HL-60 (cell line): ENCODE measurements at regions not wholly inside any gene's neighbourhood (a gene's known extent, or its start where the extent isn't known, plus 50 kb on each side); places are given as distances from the start of the nearest gene placed in this dataset.

Experiments
- GABPA ChIP-seq: IDR thresholded peaks from 2 replicates; pipeline ENCODE4 v1.6.1; 2012; ENCODE audit warnings: low read depth
- POLR2AphosphoS5 ChIP-seq: IDR thresholded peaks from 2 replicates; pipeline ENCODE4 v1.6.1; 2012; ENCODE audit warnings: low read depth
- REST ChIP-seq: IDR thresholded peaks from 2 replicates; pipeline ENCODE4 v1.6.1; 2012; ENCODE audit warnings: low read depth; ENCODE audit not compliant: insufficient replicate concordance
- TF ChIP-seq, protein P1 (sequence below): IDR thresholded peaks from one replicate; pipeline ENCODE4 v1.5.1; 2011; ENCODE audit warnings: low read length, control low read depth, inconsistent platforms; ENCODE audit not compliant: insufficient read depth

GRCh38 chr5:26295541-26295940, 742.8 kb downstream of the CDH9 start:
- TF ChIP-seq POLR2AphosphoS5 (no peak), GABPA (no peak), REST (no peak)
- TF ChIP-seq, protein P1, sequence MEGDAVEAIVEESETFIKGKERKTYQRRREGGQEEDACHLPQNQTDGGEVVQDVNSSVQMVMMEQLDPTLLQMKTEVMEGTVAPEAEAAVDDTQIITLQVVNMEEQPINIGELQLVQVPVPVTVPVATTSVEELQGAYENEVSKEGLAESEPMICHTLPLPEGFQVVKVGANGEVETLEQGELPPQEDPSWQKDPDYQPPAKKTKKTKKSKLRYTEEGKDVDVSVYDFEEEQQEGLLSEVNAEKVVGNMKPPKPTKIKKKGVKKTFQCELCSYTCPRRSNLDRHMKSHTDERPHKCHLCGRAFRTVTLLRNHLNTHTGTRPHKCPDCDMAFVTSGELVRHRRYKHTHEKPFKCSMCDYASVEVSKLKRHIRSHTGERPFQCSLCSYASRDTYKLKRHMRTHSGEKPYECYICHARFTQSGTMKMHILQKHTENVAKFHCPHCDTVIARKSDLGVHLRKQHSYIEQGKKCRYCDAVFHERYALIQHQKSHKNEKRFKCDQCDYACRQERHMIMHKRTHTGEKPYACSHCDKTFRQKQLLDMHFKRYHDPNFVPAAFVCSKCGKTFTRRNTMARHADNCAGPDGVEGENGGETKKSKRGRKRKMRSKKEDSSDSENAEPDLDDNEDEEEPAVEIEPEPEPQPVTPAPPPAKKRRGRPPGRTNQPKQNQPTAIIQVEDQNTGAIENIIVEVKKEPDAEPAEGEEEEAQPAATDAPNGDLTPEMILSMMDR = no peak
